ENCODE measurements at regions not wholly inside any gene's neighbourhood (a gene's known extent, or its start where the extent isn't known, plus 50 kb on each side); places are given as distances from the start of the nearest gene placed in this dataset.
A peak's percentile ranks its signal among the peaks of the same experiment; 100 is the strongest.

- DNase-seq, result no peak
Measured at GRCh38 chr2:149662556-149662955, 75.0 kb upstream of the MMADHC start.

- no peak for DNase-seq
Measured at GRCh38 chr2:149661844-149662243, 74.3 kb upstream of the MMADHC start.

GRCh38 chr2:149658553-149658952 is 71.0 kb upstream of the MMADHC start:
- no peak for DNase-seq

GRCh38 chr2:149657401-149658040 is 69.9 kb upstream of the MMADHC start:
- DNase-seq, result peak; percentile 94

- no peak for DNase-seq
Measured at GRCh38 chr2:149656996-149657395, 69.4 kb upstream of the MMADHC start.

- DNase-seq, result no peak
Measured at GRCh38 chr2:149653831-149654445, 66.4 kb upstream of the MMADHC start.

- no peak for DNase-seq
Measured at GRCh38 chr2:149652926-149653325, 65.4 kb upstream of the MMADHC start.

GRCh38 chr2:149652526-149652925 is 65.0 kb upstream of the MMADHC start:
- no peak for DNase-seq

GRCh38 chr2:149651229-149651628 is 63.7 kb upstream of the MMADHC start:
- DNase-seq, result no peak

- no peak for DNase-seq
Measured at GRCh38 chr2:149650006-149650405, 62.4 kb upstream of the MMADHC start.

GRCh38 chr2:149648282-149649030 is 60.9 kb upstream of the MMADHC start:
- DNase-seq, result no peak

- DNase-seq, result no peak
Measured at GRCh38 chr2:149645391-149645790, 57.8 kb upstream of the MMADHC start.

Measured in COR-L47 (cell line).